Natural killer cell (primary cell): ENCODE measurements at regions not wholly inside any gene's neighbourhood (a gene's known extent, or its start where the extent isn't known, plus 50 kb on each side); places are given as distances from the start of the nearest gene placed in this dataset.
"Not testable (repeated sequence)": the region's sequence is repeated elsewhere in the genome, so short reads cannot be mapped to it uniquely, and the experiment has no call there.

Experiments used
- ATAC-seq, 3 donors: fragments of 150-1000 bp in 2 of 3; fragments of 200-7000 bp in 1 of 3; cut with Tn5 transposase; 1 replicate in 1 of 3; 2 replicates in 2 of 3; pipeline ENCODE4 v1.10.0; 2021; ENCODE audit warnings: mild to moderate bottlenecking in 2 of 3, moderate library complexity in 2 of 3
- DNase-seq, 2 donors: peaks; one replicate each; pipeline versions ENCODE4 v3.0.0 to v3.0.0-alpha.2; 2013 to 2021; ENCODE audit warnings: mixed read lengths in 1 of 2
- H3K27ac ChIP-seq: one replicate; pipeline ENCODE4 v1.5.1; 2013; ENCODE audit warnings: mild to moderate bottlenecking, low read length
- H3K27me3 ChIP-seq: one replicate; pipeline ENCODE4 v1.6.1; 2013; ENCODE audit warnings: low read length; ENCODE audit not compliant: control insufficient read depth, insufficient read depth
- H3K36me3 ChIP-seq: one replicate; pipeline ENCODE4 v1.6.1; 2013; ENCODE audit warnings: low read length; ENCODE audit not compliant: control insufficient read depth, insufficient read depth
- H3K4me1 ChIP-seq: one replicate; pipeline ENCODE4 v1.6.1; 2013; ENCODE audit warnings: low read length; ENCODE audit not compliant: control insufficient read depth, insufficient read depth
- H3K4me3 ChIP-seq: one replicate; pipeline ENCODE4 v1.5.1; 2013; ENCODE audit warnings: low read length
- H3K9me3 ChIP-seq: one replicate; pipeline ENCODE4 v1.6.1; 2013; ENCODE audit warnings: low read length; ENCODE audit not compliant: control insufficient read depth, insufficient read depth
- H3K27ac Mint-ChIP-seq, 2 donors: one replicate each; pipeline ENCODE4 v1.8.0; 2022; ENCODE audit warnings: mild to moderate bottlenecking in 2 of 2, mixed read lengths in 2 of 2, moderate library complexity in 1 of 2
- H3K27me3 Mint-ChIP-seq, 2 donors: one replicate each; pipeline ENCODE4 v1.8.0; 2022; ENCODE audit warnings: low read depth in 2 of 2, mixed read lengths in 2 of 2
- H3K36me3 Mint-ChIP-seq: one replicate; pipeline ENCODE4 v1.8.0; 2022; ENCODE audit warnings: mixed read lengths
- H3K4me1 Mint-ChIP-seq, 2 donors: one replicate each; pipeline ENCODE4 v1.8.0; 2022; ENCODE audit warnings: mixed read lengths in 2 of 2
- H3K4me3 Mint-ChIP-seq: one replicate; pipeline ENCODE4 v1.8.0; 2022; ENCODE audit warnings: mild to moderate bottlenecking, moderate library complexity, mixed read lengths
- H3K9me3 Mint-ChIP-seq, 2 donors: one replicate each; pipeline ENCODE4 v1.8.0; 2022; ENCODE audit warnings: mixed read lengths in 2 of 2
- CTCF ChIP-seq: fragments of 200-600 bp; IDR thresholded peaks from one replicate; pipeline ENCODE4 v1.8.0; 2022; ENCODE audit warnings: antibody characterized with exemption
- WGBS: methylation state at CpG from one replicate; pipeline ENCODE4 v1.1.7; 2013; ENCODE audit warnings: missing lambda C conversion rate; ENCODE audit not compliant: insufficient coverage; 5-methylcytosine and 5-hydroxymethylcytosine counted together
- intact Hi-C: fragments of 100-400 bp; cut with micrococcal nuclease; formaldehyde crosslinking; loops from one replicate; pipeline ENCODE4 v1.14.2; 2022

- H3K4me3 Mint-ChIP-seq: no peak overlapping the region
- H3K27ac Mint-ChIP-seq: no peak overlapping the region
- intact Hi-C loops: loop anchor here (5.0 kb wide), 1 partner anchor 421 kb away; no protein-coding TSS in a partner anchor
- DNase-seq: no peak
- H3K36me3 Mint-ChIP-seq: no peaks in the 10 kb centered on the region
- Histone ChIP-seq H3K27me3 (no peaks in the 10 kb centered on the region), H3K27ac (no peak overlapping the region), H3K4me3 (no peak overlapping the region), H3K4me1 (no peaks in the 10 kb centered on the region), H3K36me3 (no peaks in the 10 kb centered on the region), H3K9me3 (no peaks in the 10 kb centered on the region)
- WGBS: 96% methylated on average over 5 of the region's 5 CpGs
- no peaks in the 10 kb centered on the region for H3K9me3 Mint-ChIP-seq
- TF ChIP-seq CTCF: no peak
- H3K27me3 Mint-ChIP-seq: no peaks in the 10 kb centered on the region
- no peak for ATAC-seq
- H3K4me1 Mint-ChIP-seq: no peaks in the 10 kb centered on the region
Observed at GRCh38 chr7:29641651-29642050, 78.0 kb downstream of the PRR15 start.

DNA sequence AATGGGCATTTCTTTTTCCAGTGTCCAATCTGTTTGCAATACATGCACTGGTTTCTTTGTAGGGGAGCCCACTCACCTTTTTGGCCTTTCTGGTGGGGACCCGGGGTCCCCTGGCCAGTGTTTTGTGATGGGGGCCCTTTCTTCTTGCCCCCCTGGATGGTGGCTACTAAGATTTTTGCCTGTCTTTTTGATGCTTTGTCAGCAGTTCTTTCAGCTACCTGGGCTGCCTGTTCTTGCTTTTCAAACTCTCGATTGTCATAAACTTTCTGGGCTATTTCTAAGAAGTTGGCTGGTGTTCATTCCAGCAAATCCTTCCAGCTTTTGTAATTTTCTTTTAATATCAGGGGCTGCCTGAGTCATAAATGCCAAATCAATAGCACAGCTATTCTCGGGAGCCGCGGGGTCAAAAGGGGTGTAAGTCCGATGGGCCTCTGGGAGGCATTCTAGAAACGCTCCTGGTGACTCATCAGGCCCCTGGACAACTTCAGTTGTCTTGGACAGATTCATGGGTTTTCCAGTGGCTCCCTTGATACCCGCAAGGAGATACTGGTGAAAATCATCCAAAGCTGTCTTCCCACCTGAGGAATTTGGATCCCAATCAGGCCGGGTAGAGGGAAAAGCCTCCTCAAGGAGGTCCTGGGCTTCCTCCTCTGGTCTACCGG is 79.0 kb downstream of the PRR15 start:
- H3K9me3 Mint-ChIP-seq: no peaks in the 10 kb centered on the region
- Histone ChIP-seq H3K36me3 (no peaks in the 10 kb centered on the region), H3K4me3 (no peak overlapping the region), H3K4me1 (no peaks in the 10 kb centered on the region), H3K27ac (no peak overlapping the region), H3K9me3 (no peaks in the 10 kb centered on the region), H3K27me3 (no peaks in the 10 kb centered on the region)
- peaks cover 0 to 4% of the 10 kb centered on the region in 2 donors for H3K4me1 Mint-ChIP-seq
- no peak overlapping the region for H3K27ac Mint-ChIP-seq
- no peak for TF ChIP-seq CTCF
- DNase-seq: no peak
- 88% methylated on average over 10 of the region's 10 CpGs for WGBS
- no peaks in the 10 kb centered on the region for H3K27me3 Mint-ChIP-seq
- ATAC-seq: no peak
- H3K36me3 Mint-ChIP-seq: no peaks in the 10 kb centered on the region
- H3K4me3 Mint-ChIP-seq: no peak overlapping the region
- intact Hi-C loops: loop anchor here (5.0 kb wide), 1 partner anchor 420 kb away; no protein-coding TSS in a partner anchor

- H3K4me3 ChIP-seq, ATAC-seq, H3K27ac Mint-ChIP-seq, H3K4me3 Mint-ChIP-seq, H3K4me1 ChIP-seq, H3K27ac ChIP-seq, H3K9me3 ChIP-seq, H3K4me1 Mint-ChIP-seq, DNase-seq, H3K27me3 Mint-ChIP-seq, H3K27me3 ChIP-seq, intact Hi-C loops, H3K36me3 ChIP-seq, H3K9me3 Mint-ChIP-seq, H3K36me3 Mint-ChIP-seq: not testable (repeated sequence)
- 49% methylated on average over 2 of the region's 2 CpGs for WGBS
Observed at GRCh38 chr7:29646116-29646515, 82.5 kb downstream of the PRR15 start.

DNA sequence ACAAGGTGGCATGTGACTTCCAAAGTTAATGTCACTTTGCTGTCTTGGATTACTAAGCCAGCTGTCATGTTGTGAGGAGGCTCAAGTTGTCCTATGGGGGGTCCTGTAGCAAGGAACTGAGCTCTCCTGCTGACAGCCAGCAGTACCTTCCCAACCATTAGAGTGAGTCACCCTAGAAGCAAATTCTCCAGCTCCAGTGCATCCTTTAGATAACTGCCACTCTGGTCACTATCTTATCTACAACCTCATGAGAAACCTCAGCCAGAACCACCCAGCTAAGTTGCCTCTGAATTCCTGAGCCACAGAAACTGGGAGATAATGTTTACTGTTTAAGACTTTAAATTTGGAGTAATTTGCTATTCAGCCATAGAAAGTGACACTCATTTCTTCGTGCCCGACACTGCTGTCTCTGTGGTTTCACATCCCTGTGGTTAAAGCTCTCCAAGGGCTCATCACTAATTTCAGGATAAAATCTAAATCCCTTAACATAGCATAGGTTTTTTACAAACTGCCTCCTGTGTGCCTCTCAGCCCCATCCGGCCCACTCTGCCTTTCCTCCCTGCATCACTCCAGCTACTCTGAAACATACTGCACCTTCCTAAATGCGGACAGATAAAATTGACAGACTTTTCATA is 83.5 kb downstream of the PRR15 start:
- H3K4me3 ChIP-seq: no peak overlapping the region
- 46% methylated on average over 3 of the region's 4 CpGs for WGBS

GRCh38 chr7:29647691-29648210 is 84.1 kb downstream of the PRR15 start:
- H3K4me1 Mint-ChIP-seq, H3K27ac Mint-ChIP-seq, H3K27ac ChIP-seq, intact Hi-C loops, H3K27me3 ChIP-seq, H3K9me3 ChIP-seq, H3K9me3 Mint-ChIP-seq, H3K4me3 Mint-ChIP-seq, H3K27me3 Mint-ChIP-seq, H3K4me1 ChIP-seq, H3K4me3 ChIP-seq, DNase-seq, H3K36me3 ChIP-seq, H3K36me3 Mint-ChIP-seq: not testable (repeated sequence)
- WGBS: 80% methylated on average over 5 of the region's 5 CpGs
- peak in 1 of 3 donors; percentile 38 for ATAC-seq

More for the DNA sequence above, 83.5 kb downstream of the PRR15 start:
- Histone ChIP-seq H3K4me1 (no peaks in the 10 kb centered on the region), H3K27me3 (no peaks in the 10 kb centered on the region), H3K27ac (no peak overlapping the region), H3K9me3 (no peaks in the 10 kb centered on the region), H3K36me3 (no peaks in the 10 kb centered on the region)
- ATAC-seq: no peak
- no peaks in the 10 kb centered on the region for H3K9me3 Mint-ChIP-seq
- H3K27me3 Mint-ChIP-seq: no peaks in the 10 kb centered on the region
- TF ChIP-seq CTCF: no peak
- H3K4me3 Mint-ChIP-seq: no peak overlapping the region
- peaks cover 0 to 8% of the 10 kb centered on the region in 2 donors for H3K4me1 Mint-ChIP-seq
- intact Hi-C loops: no loop called here
- no peaks in the 10 kb centered on the region for H3K36me3 Mint-ChIP-seq
- no peak for DNase-seq
- H3K27ac Mint-ChIP-seq: no peak overlapping the region
